GM21619 (cell line): ENCODE measurements at regions not wholly inside any gene's neighbourhood (a gene's known extent, or its start where the extent isn't known, plus 50 kb on each side); places are given as distances from the start of the nearest gene placed in this dataset.

Experiments
- ATAC-seq: cut with Tn5 transposase; IDR thresholded peaks from one replicate; pipeline ENCODE4 v1.9.1; 2021; ENCODE audit not compliant: unreplicated experiment

- ATAC-seq, result no peak
Observed at GRCh38 chr19:16000024-16000663, 51.3 kb downstream of the OR10H4 start.

GRCh38 chr19:16001481-16002312, 52.9 kb downstream of the OR10H4 start:
- peak; percentile 62 for ATAC-seq

- ATAC-seq, result no peak
Observed at GRCh38 chr19:16002406-16003384, 53.9 kb downstream of the OR10H4 start.

GRCh38 chr19:16003391-16003790, 54.6 kb downstream of the OR10H4 start:
- ATAC-seq, result no peak

GRCh38 chr19:16005925-16006324, 57.1 kb downstream of the OR10H4 start:
- ATAC-seq, result no peak

GRCh38 chr19:16012552-16012951, 63.7 kb upstream of the TPM4 start:
- ATAC-seq, result no peak

- ATAC-seq, result no peak
Observed at GRCh38 chr19:16013181-16013850, 63.0 kb upstream of the TPM4 start.

GRCh38 chr19:16013851-16014840, 62.1 kb upstream of the TPM4 start:
- ATAC-seq, result no peak

GRCh38 chr19:16014923-16015804, 61.1 kb upstream of the TPM4 start:
- ATAC-seq, result no peak

GRCh38 chr19:16015805-16016173, 60.5 kb upstream of the TPM4 start:
- no peak for ATAC-seq

GRCh38 chr19:16016226-16017137, 59.8 kb upstream of the TPM4 start:
- no peak for ATAC-seq

- no peak for ATAC-seq
Observed at GRCh38 chr19:16017138-16017490, 59.2 kb upstream of the TPM4 start.

GRCh38 chr19:16018106-16018755, 58.1 kb upstream of the TPM4 start:
- no peak for ATAC-seq

GRCh38 chr19:16018801-16019551, 57.3 kb upstream of the TPM4 start:
- ATAC-seq, result no peak

GRCh38 chr19:16019691-16020448, 56.4 kb upstream of the TPM4 start:
- no peak for ATAC-seq

GRCh38 chr19:16021796-16022195, 54.5 kb upstream of the TPM4 start:
- ATAC-seq, result no peak
